Endodermal cell (in vitro differentiated cells): ENCODE measurements at regions not wholly inside any gene's neighbourhood (a gene's known extent, or its start where the extent isn't known, plus 50 kb on each side); places are given as distances from the start of the nearest gene placed in this dataset.

Source experiments
- DNase-seq: peaks from one replicate; pipeline ENCODE4 v3.0.0-alpha.2; 2017
- H3K27ac ChIP-seq: 2 replicates; pipeline ENCODE4 v1.5.1; 2013; ENCODE audit warnings: mild to moderate bottlenecking, low read depth, low read length, moderate library complexity
- H3K27me3 ChIP-seq: 2 replicates; pipeline ENCODE4 v1.6.1; 2013; ENCODE audit warnings: mild to moderate bottlenecking, low read length, moderate library complexity; ENCODE audit not compliant: insufficient read depth, control insufficient read depth, poor library complexity, severe bottlenecking
- H3K36me3 ChIP-seq: 2 replicates; pipeline ENCODE4 v1.7.0; 2013; ENCODE audit warnings: mild to moderate bottlenecking, low read length, moderate library complexity; ENCODE audit not compliant: control insufficient read depth, insufficient read depth
- H3K4me1 ChIP-seq: one replicate; pipeline ENCODE4 v1.7.0; 2013; ENCODE audit warnings: low read length; ENCODE audit not compliant: control insufficient read depth, insufficient read depth
- H3K4me3 ChIP-seq: 2 replicates; pipeline ENCODE4 v1.5.1; 2013; ENCODE audit warnings: mild to moderate bottlenecking, low read length, moderate library complexity
- H3K9ac ChIP-seq: 2 replicates; pipeline ENCODE4 v1.6.1; 2013; ENCODE audit warnings: mild to moderate bottlenecking, low read length, moderate library complexity; ENCODE audit not compliant: poor library complexity, severe bottlenecking; ENCODE audit errors: extremely low read depth
- H3K9me3 ChIP-seq: 2 replicates; pipeline ENCODE4 v1.6.1; 2013; ENCODE audit warnings: mild to moderate bottlenecking, low read length, moderate library complexity; ENCODE audit not compliant: control insufficient read depth
- H3K27ac Mint-ChIP-seq: 2 replicates; pipeline ENCODE4 v1.8.0; 2020; ENCODE audit warnings: mixed read lengths
- H3K27me3 Mint-ChIP-seq: 2 replicates; pipeline ENCODE4 v1.8.0; 2021; ENCODE audit warnings: mild to moderate bottlenecking, mixed read lengths; ENCODE audit not compliant: insufficient read depth
- H3K36me3 Mint-ChIP-seq: 2 replicates; pipeline ENCODE4 v1.8.0; 2020; ENCODE audit warnings: low read depth, mixed read lengths
- H3K4me1 Mint-ChIP-seq: 2 replicates; pipeline ENCODE4 v1.8.0; 2020; ENCODE audit warnings: mixed read lengths
- H3K4me3 Mint-ChIP-seq: 2 replicates; pipeline ENCODE4 v1.8.0; 2020; ENCODE audit warnings: mild to moderate bottlenecking, moderate library complexity, mixed read lengths
- H3K9me3 Mint-ChIP-seq: 2 replicates; pipeline ENCODE4 v1.8.0; 2020; ENCODE audit warnings: mild to moderate bottlenecking, mixed read lengths
- WGBS, 2 experiments: methylation state at CpG; one replicate each; pipeline versions ENCODE4 v1.1.5 to v1.1.7; 2013; ENCODE audit warnings: missing lambda C conversion rate in 2 of 2, mixed read lengths in 1 of 2; ENCODE audit not compliant: insufficient coverage in 1 of 2, insufficient read length in 1 of 2; 5-methylcytosine and 5-hydroxymethylcytosine counted together
- TF ChIP-seq, protein P1 (sequence below): fragments of 200-600 bp; sonication (generic); conservative IDR thresholded peaks from 2 replicates; pipeline ENCODE4 v1.5.0; 2021; ENCODE audit warnings: antibody characterized with exemption, mild to moderate bottlenecking

DNA sequence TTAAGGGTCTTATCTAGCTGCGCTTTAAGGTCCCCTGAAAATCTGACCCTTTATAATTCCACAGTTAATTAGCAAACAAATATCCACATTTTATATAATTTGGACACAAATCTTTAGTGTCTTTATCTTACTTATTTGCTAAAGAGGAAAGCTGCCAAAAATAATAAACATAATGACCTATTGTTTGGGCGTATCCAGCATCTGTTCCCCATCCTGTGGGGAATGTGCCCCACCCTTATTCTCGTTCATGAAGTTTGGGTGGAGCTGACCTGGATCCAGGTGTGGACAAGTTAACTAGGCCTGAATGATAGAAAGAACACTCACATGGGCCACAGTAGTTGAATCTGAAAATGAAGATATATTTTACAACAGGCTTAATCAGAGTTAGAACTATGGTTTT is 218.3 kb downstream of the CRPPA start:
- Histone ChIP-seq H3K4me3 (no peak overlapping the region), H3K27ac (no peak overlapping the region), H3K4me1 (no peaks in the 10 kb centered on the region), H3K9me3 (peaks cover 17% of the 10 kb centered on the region), H3K36me3 (no peaks in the 10 kb centered on the region), H3K27me3 (no peaks in the 10 kb centered on the region), H3K9ac (no peak overlapping the region)
- DNase-seq = no peak
- H3K9me3 Mint-ChIP-seq = no peaks in the 10 kb centered on the region
- no peak overlapping the region for H3K4me3 Mint-ChIP-seq
- no peaks in the 10 kb centered on the region for H3K36me3 Mint-ChIP-seq
- TF ChIP-seq, protein P1, sequence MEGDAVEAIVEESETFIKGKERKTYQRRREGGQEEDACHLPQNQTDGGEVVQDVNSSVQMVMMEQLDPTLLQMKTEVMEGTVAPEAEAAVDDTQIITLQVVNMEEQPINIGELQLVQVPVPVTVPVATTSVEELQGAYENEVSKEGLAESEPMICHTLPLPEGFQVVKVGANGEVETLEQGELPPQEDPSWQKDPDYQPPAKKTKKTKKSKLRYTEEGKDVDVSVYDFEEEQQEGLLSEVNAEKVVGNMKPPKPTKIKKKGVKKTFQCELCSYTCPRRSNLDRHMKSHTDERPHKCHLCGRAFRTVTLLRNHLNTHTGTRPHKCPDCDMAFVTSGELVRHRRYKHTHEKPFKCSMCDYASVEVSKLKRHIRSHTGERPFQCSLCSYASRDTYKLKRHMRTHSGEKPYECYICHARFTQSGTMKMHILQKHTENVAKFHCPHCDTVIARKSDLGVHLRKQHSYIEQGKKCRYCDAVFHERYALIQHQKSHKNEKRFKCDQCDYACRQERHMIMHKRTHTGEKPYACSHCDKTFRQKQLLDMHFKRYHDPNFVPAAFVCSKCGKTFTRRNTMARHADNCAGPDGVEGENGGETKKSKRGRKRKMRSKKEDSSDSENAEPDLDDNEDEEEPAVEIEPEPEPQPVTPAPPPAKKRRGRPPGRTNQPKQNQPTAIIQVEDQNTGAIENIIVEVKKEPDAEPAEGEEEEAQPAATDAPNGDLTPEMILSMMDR = no peak
- peaks cover 16% of the 10 kb centered on the region for H3K4me1 Mint-ChIP-seq
- WGBS, 2 experiments = 60 to 81% methylated on average over 1 to 3 of the region's 3 CpGs
- H3K27ac Mint-ChIP-seq = no peak overlapping the region
- H3K27me3 Mint-ChIP-seq = no peaks in the 10 kb centered on the region

DNA sequence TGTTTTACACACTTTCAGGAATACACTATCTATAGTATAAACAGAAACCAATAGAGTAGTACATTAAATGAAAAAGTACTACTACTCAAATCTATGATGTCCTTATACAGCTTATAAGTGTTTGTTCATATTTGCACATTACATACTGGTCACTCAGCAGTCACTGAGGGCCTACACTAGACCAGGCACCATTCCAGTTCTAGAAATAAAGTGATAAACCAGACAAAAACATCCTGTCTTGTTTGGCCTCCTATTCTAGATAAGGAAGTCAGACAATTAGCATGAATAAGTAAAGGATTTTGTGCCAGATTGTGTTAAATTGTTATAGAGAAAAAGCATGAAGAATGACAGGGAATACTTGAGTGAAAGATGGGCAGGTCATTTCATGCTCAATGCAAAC is 219.0 kb downstream of the CRPPA start:
- Mint-ChIP-seq H3K4me3 (no peak overlapping the region), H3K27me3 (no peaks in the 10 kb centered on the region), H3K4me1 (peaks cover 19% of the 10 kb centered on the region), H3K36me3 (no peaks in the 10 kb centered on the region), H3K27ac (no peak overlapping the region), H3K9me3 (no peaks in the 10 kb centered on the region)
- Histone ChIP-seq H3K9ac (no peak overlapping the region), H3K4me3 (no peak overlapping the region), H3K27ac (no peak overlapping the region), H3K36me3 (no peaks in the 10 kb centered on the region), H3K4me1 (no peaks in the 10 kb centered on the region), H3K9me3 (peaks cover 17% of the 10 kb centered on the region), H3K27me3 (no peaks in the 10 kb centered on the region)
- TF ChIP-seq, protein P1 = no peak
- no peak for DNase-seq

DNA sequence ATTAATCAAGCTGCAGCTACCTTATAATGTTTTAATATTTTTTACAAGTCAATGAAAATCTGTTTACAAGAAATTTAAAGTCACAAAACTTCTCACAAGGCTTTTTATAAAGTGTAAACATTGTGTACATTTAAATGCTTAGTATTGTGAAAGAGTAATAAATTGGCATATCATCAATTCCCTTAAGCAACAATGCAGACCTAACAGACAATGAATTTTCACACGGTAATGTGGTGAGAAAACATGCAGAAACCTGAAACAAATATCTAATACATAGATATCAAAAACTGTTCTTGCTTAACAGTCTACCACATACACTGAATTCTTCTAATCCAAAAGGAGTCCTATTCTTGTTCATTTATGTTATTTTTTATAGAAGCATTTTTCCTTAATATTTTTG is 220.7 kb downstream of the CRPPA start:
- Histone ChIP-seq H3K27ac (no peak overlapping the region), H3K36me3 (no peaks in the 10 kb centered on the region), H3K9ac (no peak overlapping the region), H3K27me3 (no peaks in the 10 kb centered on the region), H3K4me1 (no peaks in the 10 kb centered on the region), H3K9me3 (peaks cover 17% of the 10 kb centered on the region), H3K4me3 (no peak overlapping the region)
- Mint-ChIP-seq H3K4me3 (no peak overlapping the region), H3K27ac (no peak overlapping the region), H3K27me3 (no peaks in the 10 kb centered on the region), H3K9me3 (no peaks in the 10 kb centered on the region), H3K36me3 (no peaks in the 10 kb centered on the region), H3K4me1 (peaks cover 26% of the 10 kb centered on the region)
- 94% methylated on average over 1 of the region's 1 CpG; no CpG with 5 or more reads in 1 of the 2 experiments for WGBS, 2 experiments
- TF ChIP-seq, protein P1 = no peak
- DNase-seq = no peak
